ENCODE measurements at regions not wholly inside any gene's neighbourhood (a gene's known extent, or its start where the extent isn't known, plus 50 kb on each side); places are given as distances from the start of the nearest gene placed in this dataset.

GRCh38 chrY:14139521-14139920 lies 83.5 kb downstream of the VCY1B start:
- Histone ChIP-seq H3K9me3 (no peaks in the 10 kb centered on the region), H3K27me3 (no peaks in the 10 kb centered on the region), H3K36me3 (no peaks in the 10 kb centered on the region), H3K4me1 (no peaks in the 10 kb centered on the region), H3K4me3 (no peak overlapping the region), H3K27ac (no peak overlapping the region)
- intact Hi-C loops (cut with DNase I), result no loop called here
- no peak for TF ChIP-seq CTCF (IDR thresholded peaks at IDR 0.05)
- no peak for DNase-seq
- ATAC-seq, result no peak

DNA sequence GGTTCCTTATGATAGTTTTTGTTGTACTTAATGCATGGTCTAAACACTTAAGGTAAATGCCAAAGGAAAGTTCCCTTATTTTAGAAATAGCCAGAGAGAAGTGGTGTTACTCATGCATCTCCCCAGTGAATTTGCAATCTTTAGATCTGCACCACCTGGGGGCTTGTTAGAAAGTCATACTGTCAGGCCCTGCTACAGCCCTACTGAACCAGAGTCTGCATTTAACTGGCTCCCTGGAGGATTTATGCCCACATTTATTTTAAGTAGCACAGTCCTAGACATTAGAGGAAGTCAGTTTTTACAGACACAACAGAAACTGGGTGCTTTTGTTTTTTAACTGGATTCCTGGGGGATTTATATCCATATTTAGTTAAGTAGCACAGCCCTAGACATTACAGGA lies 89.6 kb downstream of the VCY1B start:
- Histone ChIP-seq H3K27me3 (no peaks in the 10 kb centered on the region), H3K36me3 (no peaks in the 10 kb centered on the region), H3K4me1 (no peaks in the 10 kb centered on the region), H3K9me3 (no peaks in the 10 kb centered on the region), H3K27ac (no peak overlapping the region), H3K4me3 (no peak overlapping the region)
- intact Hi-C loops (cut with DNase I), result no loop called here
- DNase-seq (no peak), ATAC-seq (no peak)
- no peak for TF ChIP-seq CTCF (IDR thresholded peaks at IDR 0.05)

DNA sequence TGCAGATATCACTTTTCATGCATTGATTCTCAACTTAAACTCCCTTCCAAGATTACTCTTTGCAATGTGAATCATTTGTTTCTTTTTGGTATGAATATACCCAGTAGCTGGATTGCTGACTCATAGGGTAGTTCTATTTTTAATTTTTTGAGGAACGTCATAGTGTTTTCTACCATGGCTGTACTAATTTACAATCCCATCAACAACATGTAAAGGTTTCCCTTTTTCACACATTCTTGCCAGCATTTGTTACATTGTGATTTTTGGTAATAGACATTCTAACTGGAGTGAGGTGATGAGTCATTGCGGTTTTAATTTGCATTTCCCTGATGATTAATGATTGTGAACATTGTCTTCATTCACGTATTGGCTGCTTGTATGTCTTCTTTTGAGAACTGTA lies 126.7 kb downstream of the VCY1B start:
- intact Hi-C loops (cut with DNase I), result no loop called here

DNA sequence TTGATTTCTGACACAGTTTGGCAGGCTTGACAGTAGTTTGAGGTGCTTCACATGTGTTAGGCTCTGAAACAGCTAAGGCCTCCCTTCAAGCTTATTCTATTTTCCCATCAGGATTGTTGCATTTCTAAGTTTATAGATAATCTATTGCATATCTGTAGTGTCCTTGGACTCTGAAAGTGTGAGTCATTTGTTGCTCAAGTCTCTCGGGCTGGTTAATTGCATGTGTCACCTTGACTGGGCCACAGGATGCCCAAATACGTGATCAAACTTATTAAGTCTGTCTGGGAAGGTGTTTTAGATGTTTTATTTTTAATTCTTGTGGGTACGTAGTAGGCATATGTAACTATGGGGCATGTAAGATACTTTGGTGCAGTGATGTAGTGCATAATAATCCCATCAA lies 166.0 kb downstream of the VCY1B start:
- Histone ChIP-seq H3K4me3 (no peak overlapping the region), H3K36me3 (no peaks in the 10 kb centered on the region), H3K4me1 (no peaks in the 10 kb centered on the region), H3K27me3 (no peaks in the 10 kb centered on the region), H3K9me3 (no peaks in the 10 kb centered on the region), H3K27ac (no peak overlapping the region)
- DNase-seq (no peak), ATAC-seq (no peak)
- intact Hi-C loops (cut with DNase I), result no loop called here
- TF ChIP-seq CTCF (IDR thresholded peaks at IDR 0.05), result no peak

More for the DNA sequence above, 126.7 kb downstream of the VCY1B start:
- H3K27me3 ChIP-seq, result no peaks in the 10 kb centered on the region
- no peak overlapping the region for H3K27ac ChIP-seq
- H3K4me1 ChIP-seq, result no peaks in the 10 kb centered on the region
- TF ChIP-seq CTCF (IDR thresholded peaks at IDR 0.05), result no peak
- H3K4me3 ChIP-seq, result no peak overlapping the region
- H3K36me3 ChIP-seq, result no peaks in the 10 kb centered on the region
- no peak for DNase-seq
- H3K9me3 ChIP-seq, result no peaks in the 10 kb centered on the region
- ATAC-seq, result no peak

GRCh38 chrY:14231703-14232102 lies 175.7 kb downstream of the VCY1B start:
- intact Hi-C loops (cut with DNase I), result no loop called here
- Histone ChIP-seq H3K36me3 (no peaks in the 10 kb centered on the region), H3K27me3 (no peaks in the 10 kb centered on the region), H3K9me3 (no peaks in the 10 kb centered on the region), H3K4me3 (no peak overlapping the region), H3K4me1 (no peaks in the 10 kb centered on the region), H3K27ac (no peak overlapping the region)
- no peak for DNase-seq
- no peak for TF ChIP-seq CTCF (IDR thresholded peaks at IDR 0.05)
- ATAC-seq, result no peak

DNA sequence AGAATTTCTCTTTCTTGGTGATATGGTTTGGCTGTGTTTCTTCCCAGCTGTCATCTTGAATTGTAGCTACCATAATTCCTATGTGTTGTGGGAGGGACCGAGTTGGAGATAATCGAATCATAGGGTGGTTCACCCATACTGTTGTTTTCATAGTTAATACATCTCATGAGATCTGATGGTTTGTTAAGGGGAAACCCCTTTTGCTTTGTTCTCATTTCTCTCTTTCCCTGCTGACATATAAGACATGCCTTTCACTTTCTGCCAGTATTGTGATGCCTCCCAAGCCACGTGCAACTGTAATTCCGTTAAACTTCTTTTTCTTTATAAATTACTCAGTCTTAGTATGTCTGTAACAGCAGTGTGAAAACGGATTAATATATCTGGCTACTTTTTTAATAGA lies 179.0 kb downstream of the VCY1B start:
- Histone ChIP-seq H3K4me1 (no peaks in the 10 kb centered on the region), H3K27me3 (no peaks in the 10 kb centered on the region), H3K27ac (no peak overlapping the region), H3K9me3 (no peaks in the 10 kb centered on the region), H3K4me3 (no peak overlapping the region), H3K36me3 (no peaks in the 10 kb centered on the region)
- TF ChIP-seq CTCF (IDR thresholded peaks at IDR 0.05), result no peak
- intact Hi-C loops (cut with DNase I), result no loop called here
- ATAC-seq (no peak), DNase-seq (no peak)
